ENCODE measurements at regions not wholly inside any gene's neighbourhood (a gene's known extent, or its start where the extent isn't known, plus 50 kb on each side); places are given as distances from the start of the nearest gene placed in this dataset.

DNA sequence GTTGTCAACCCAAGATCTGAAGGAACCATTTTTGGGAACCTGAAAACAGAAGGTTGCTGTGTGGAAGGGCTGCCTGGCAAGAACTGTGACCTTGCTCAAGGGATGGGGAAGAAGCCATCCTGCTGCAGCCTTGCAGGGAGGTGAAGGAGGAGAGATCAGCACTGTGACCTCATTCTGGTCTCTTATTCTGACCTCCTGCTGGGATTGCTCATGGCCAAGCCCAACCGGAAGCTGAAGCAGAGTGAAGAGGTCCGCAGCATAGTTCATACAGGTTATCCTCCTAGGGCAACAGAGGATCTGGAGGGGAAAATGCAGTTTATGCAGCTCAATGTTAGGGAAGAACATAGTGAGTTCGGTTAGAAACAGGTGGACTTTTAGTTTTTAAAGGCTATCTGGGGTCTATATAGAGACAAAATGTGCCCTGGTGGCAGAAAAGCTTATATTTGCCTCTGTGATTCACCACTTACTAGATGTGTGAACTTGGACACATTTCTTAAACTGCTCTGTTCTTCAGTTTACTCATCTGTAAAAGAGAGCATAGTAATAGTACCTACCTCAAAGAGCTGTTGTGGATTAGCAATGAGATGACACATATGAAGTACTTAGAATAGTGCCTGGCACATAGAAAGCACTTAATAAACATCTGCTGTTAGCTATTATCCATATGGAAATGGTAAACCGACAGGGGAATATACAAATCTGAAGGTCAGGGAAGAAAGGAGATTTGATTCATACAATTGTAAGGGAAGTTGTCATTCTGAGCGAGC is 57.9 kb upstream of the BNC2 start:
- TF ChIP-seq TBP (IDR thresholded peaks at IDR 0.05; ENCODE audit: low read depth, low read length), result no peak
- no peak for TF ChIP-seq EZH2 (IDR thresholded peaks at IDR 0.05; ENCODE audit: low read depth, low read length, severe bottlenecking)
- TF ChIP-seq, protein P1, sequence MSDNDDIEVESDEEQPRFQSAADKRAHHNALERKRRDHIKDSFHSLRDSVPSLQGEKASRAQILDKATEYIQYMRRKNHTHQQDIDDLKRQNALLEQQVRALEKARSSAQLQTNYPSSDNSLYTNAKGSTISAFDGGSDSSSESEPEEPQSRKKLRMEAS (IDR thresholded peaks at IDR 0.05), result no peak
- TF ChIP-seq, protein P2, sequence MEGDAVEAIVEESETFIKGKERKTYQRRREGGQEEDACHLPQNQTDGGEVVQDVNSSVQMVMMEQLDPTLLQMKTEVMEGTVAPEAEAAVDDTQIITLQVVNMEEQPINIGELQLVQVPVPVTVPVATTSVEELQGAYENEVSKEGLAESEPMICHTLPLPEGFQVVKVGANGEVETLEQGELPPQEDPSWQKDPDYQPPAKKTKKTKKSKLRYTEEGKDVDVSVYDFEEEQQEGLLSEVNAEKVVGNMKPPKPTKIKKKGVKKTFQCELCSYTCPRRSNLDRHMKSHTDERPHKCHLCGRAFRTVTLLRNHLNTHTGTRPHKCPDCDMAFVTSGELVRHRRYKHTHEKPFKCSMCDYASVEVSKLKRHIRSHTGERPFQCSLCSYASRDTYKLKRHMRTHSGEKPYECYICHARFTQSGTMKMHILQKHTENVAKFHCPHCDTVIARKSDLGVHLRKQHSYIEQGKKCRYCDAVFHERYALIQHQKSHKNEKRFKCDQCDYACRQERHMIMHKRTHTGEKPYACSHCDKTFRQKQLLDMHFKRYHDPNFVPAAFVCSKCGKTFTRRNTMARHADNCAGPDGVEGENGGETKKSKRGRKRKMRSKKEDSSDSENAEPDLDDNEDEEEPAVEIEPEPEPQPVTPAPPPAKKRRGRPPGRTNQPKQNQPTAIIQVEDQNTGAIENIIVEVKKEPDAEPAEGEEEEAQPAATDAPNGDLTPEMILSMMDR (IDR thresholded peaks at IDR 0.05; ENCODE audit: control extremely low read depth in 1 of 3, insufficient read depth in 1 of 3, low read depth in 1 of 3, low read length in 3 of 3), result no peak
- TF ChIP-seq RNF2 (IDR thresholded peaks at IDR 0.05; ENCODE audit: borderline replicate concordance, low read depth, low read length, missing control alignments, poor library complexity, severe bottlenecking), result no peak
- TF ChIP-seq CHD2 (IDR thresholded peaks at IDR 0.05; ENCODE audit: low read length), result no peak
- no peak for TF ChIP-seq HDAC2 (IDR thresholded peaks at IDR 0.05; ENCODE audit: borderline replicate concordance in 1 of 2, low read depth in 2 of 2, low read length in 2 of 2)
- TF ChIP-seq, protein P3, sequence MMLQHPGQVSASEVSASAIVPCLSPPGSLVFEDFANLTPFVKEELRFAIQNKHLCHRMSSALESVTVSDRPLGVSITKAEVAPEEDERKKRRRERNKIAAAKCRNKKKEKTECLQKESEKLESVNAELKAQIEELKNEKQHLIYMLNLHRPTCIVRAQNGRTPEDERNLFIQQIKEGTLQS (IDR thresholded peaks at IDR 0.05; ENCODE audit: insufficient read depth, low read depth, low read length), result no peak
- no peak for TF ChIP-seq TAF1 (IDR thresholded peaks at IDR 0.05; ENCODE audit: low read depth, low read length)
- no peak for TF ChIP-seq SP2 (IDR thresholded peaks at IDR 0.05; ENCODE audit: low read length)
- TF ChIP-seq YY1 (IDR thresholded peaks at IDR 0.05; ENCODE audit: low read depth, low read length), result no peak
- no peak for TF ChIP-seq GABPA (IDR thresholded peaks at IDR 0.05; ENCODE audit: borderline replicate concordance, insufficient read depth, low read length)

Measured in H1 (cell line).